Peyer's patch (tissue), 4 donors: ENCODE measurements at regions not wholly inside any gene's neighbourhood (a gene's known extent, or its start where the extent isn't known, plus 50 kb on each side); places are given as distances from the start of the nearest gene placed in this dataset.

ENCODE experiments used
- DNase-seq, 3 donors: peaks; one replicate each; pipeline ENCODE4 v3.0.0-alpha.2; 2017 to 2019
- H3K27ac ChIP-seq, 4 donors: fragments of 200-600 bp; sonication (generic); one replicate each; pipeline ENCODE4 v1.5.1; 2016 to 2019
- H3K27me3 ChIP-seq, 2 donors: fragments of 200-600 bp; sonication (generic); one replicate each; pipeline ENCODE4 v1.5.1; 2019
- H3K36me3 ChIP-seq, 3 donors: fragments of 200-600 bp; sonication (generic); one replicate each; pipeline ENCODE4 v1.5.1; 2016 to 2019
- H3K4me1 ChIP-seq, 4 donors: fragments of 200-600 bp; sonication (generic); one replicate each; pipeline ENCODE4 v1.5.1; 2016 to 2019
- H3K4me3 ChIP-seq, 4 donors: fragments of 200-600 bp; sonication (generic); 1 replicate in 3 of 4; 2 replicates in 1 of 4; pipeline ENCODE4 v1.5.1; 2016 to 2019; ENCODE audit warnings: mild to moderate bottlenecking in 1 of 4
- H3K9me3 ChIP-seq, 4 donors: fragments of 200-600 bp; sonication (generic); one replicate each; pipeline ENCODE4 v1.5.1; 2016 to 2019; ENCODE audit warnings: mild to moderate bottlenecking in 1 of 4
- CTCF ChIP-seq, 6 experiments: fragments of 450-650 bp in 4 of 6; fragments of 200-600 bp in 2 of 6; sonication (generic) in 1 of 6; IDR thresholded peaks; one replicate each; pipeline ENCODE4 v1.5.1; 2017 to 2019; ENCODE audit warnings: antibody characterized with exemption in 6 of 6, mild to moderate bottlenecking in 3 of 6, moderate library complexity in 1 of 6
- POLR2A ChIP-seq, 2 donors: fragments of 450-650 bp; IDR thresholded peaks; one replicate each; pipeline ENCODE4 v1.5.1; 2017; ENCODE audit warnings: antibody characterized with exemption in 2 of 2, mild to moderate bottlenecking in 2 of 2, moderate library complexity in 2 of 2

- H3K4me3 ChIP-seq: no peak overlapping the region
- no peak for DNase-seq
- no peaks in the 10 kb centered on the region for H3K9me3 ChIP-seq
Measured at GRCh38 chr13:97133955-97134354, 88.2 kb upstream of the MBNL2 start.

GRCh38 chr13:97134364-97135095 lies 87.6 kb upstream of the MBNL2 start:
- Histone ChIP-seq H3K4me3 (no peak overlapping the region), H3K4me1 (no peaks in the 10 kb centered on the region), H3K9me3 (no peaks in the 10 kb centered on the region), H3K27ac (no peak overlapping the region), H3K27me3 (no peaks in the 10 kb centered on the region), H3K36me3 (no peaks in the 10 kb centered on the region)
- DNase-seq: no peak
- TF ChIP-seq POLR2A (IDR thresholded peaks at IDR 0.05) (no peak), CTCF (IDR thresholded peaks at IDR 0.05) (no peak)

More at GRCh38 chr13:97133955-97134354, 88.2 kb upstream of the MBNL2 start:
- Histone ChIP-seq H3K4me1 (no peaks in the 10 kb centered on the region), H3K27ac (no peak overlapping the region), H3K36me3 (no peaks in the 10 kb centered on the region), H3K27me3 (no peaks in the 10 kb centered on the region)
- no peak for TF ChIP-seq POLR2A (IDR thresholded peaks at IDR 0.05)
- no peak for TF ChIP-seq CTCF (IDR thresholded peaks at IDR 0.05)

GRCh38 chr13:97135883-97136282 lies 86.2 kb upstream of the MBNL2 start:
- Histone ChIP-seq H3K9me3 (no peaks in the 10 kb centered on the region), H3K36me3 (no peaks in the 10 kb centered on the region), H3K27me3 (no peaks in the 10 kb centered on the region), H3K4me3 (no peak overlapping the region), H3K27ac (no peak overlapping the region), H3K4me1 (peaks cover 0 to 6% (median 0%) of the 10 kb centered on the region in 4 donors)
- TF ChIP-seq POLR2A (IDR thresholded peaks at IDR 0.05): no peak
- TF ChIP-seq CTCF (IDR thresholded peaks at IDR 0.05): no peak
- no peak for DNase-seq

- Histone ChIP-seq H3K9me3 (no peaks in the 10 kb centered on the region), H3K27me3 (no peaks in the 10 kb centered on the region), H3K27ac (no peak overlapping the region), H3K4me3 (no peak overlapping the region), H3K36me3 (no peaks in the 10 kb centered on the region), H3K4me1 (peaks cover 0 to 12% (median 0%) of the 10 kb centered on the region in 4 donors)
- TF ChIP-seq CTCF (IDR thresholded peaks at IDR 0.05): no peak
- TF ChIP-seq POLR2A (IDR thresholded peaks at IDR 0.05): no peak
- DNase-seq: no peak
Measured at GRCh38 chr13:97136418-97136817, 85.7 kb upstream of the MBNL2 start.

GRCh38 chr13:97139691-97140090 lies 82.4 kb upstream of the MBNL2 start:
- Histone ChIP-seq H3K4me1 (peaks cover 0 to 12% (median 0%) of the 10 kb centered on the region in 4 donors), H3K27ac (no peak overlapping the region), H3K9me3 (no peaks in the 10 kb centered on the region), H3K27me3 (no peaks in the 10 kb centered on the region), H3K36me3 (no peaks in the 10 kb centered on the region), H3K4me3 (no peak overlapping the region)
- DNase-seq: no peak
- TF ChIP-seq CTCF (IDR thresholded peaks at IDR 0.05) (no peak), POLR2A (IDR thresholded peaks at IDR 0.05) (no peak)
